Thoracic aorta (tissue), 2 donors: ENCODE measurements at regions not wholly inside any gene's neighbourhood (a gene's known extent, or its start where the extent isn't known, plus 50 kb on each side); places are given as distances from the start of the nearest gene placed in this dataset.

ENCODE experiments used
- ATAC-seq: fragments of 150-250 bp; one replicate; pipeline ENCODE4 v1.8.0; 2017; ENCODE audit warnings: low read depth; ENCODE audit not compliant: insufficient number of reproducible peaks, low FRiP score
- DNase-seq: peaks from one replicate; pipeline ENCODE4 v3.0.0-alpha.2; 2020; ENCODE audit warnings: low spot score
- H3K27ac ChIP-seq, 2 donors: fragments of 200-600 bp; sonication (generic); 1 replicate in 1 of 2; 2 replicates in 1 of 2; pipeline ENCODE4 v1.5.1; 2016; ENCODE audit warnings: mild to moderate bottlenecking in 2 of 2, moderate library complexity in 2 of 2
- H3K27me3 ChIP-seq: fragments of 200-600 bp; sonication (generic); replicated peaks from 2 replicates; pipeline ENCODE4 v1.6.0; 2016; ENCODE audit warnings: mild to moderate bottlenecking; ENCODE audit not compliant: insufficient read depth
- H3K36me3 ChIP-seq: fragments of 200-600 bp; sonication (generic); one replicate; pipeline ENCODE4 v1.5.1; 2016
- H3K4me1 ChIP-seq, 2 donors: fragments of 200-600 bp; sonication (generic); 1 replicate in 1 of 2; 2 replicates in 1 of 2; pipeline versions ENCODE4 v1.5.1 to v1.6.0; 2016; ENCODE audit warnings: low read depth in 2 of 2, mild to moderate bottlenecking in 1 of 2; ENCODE audit not compliant: control insufficient read depth in 1 of 2
- H3K4me3 ChIP-seq: fragments of 200-600 bp; sonication (generic); 2 replicates; pipeline ENCODE4 v1.5.1; 2016; ENCODE audit warnings: mild to moderate bottlenecking
- H3K9me3 ChIP-seq: fragments of 200-600 bp; sonication (generic); 2 replicates; pipeline ENCODE4 v1.5.1; 2016
- CTCF ChIP-seq: fragments of 200-600 bp; sonication (generic); IDR thresholded peaks from one replicate; pipeline ENCODE4 v1.5.1; 2019; ENCODE audit warnings: antibody characterized with exemption

DNA sequence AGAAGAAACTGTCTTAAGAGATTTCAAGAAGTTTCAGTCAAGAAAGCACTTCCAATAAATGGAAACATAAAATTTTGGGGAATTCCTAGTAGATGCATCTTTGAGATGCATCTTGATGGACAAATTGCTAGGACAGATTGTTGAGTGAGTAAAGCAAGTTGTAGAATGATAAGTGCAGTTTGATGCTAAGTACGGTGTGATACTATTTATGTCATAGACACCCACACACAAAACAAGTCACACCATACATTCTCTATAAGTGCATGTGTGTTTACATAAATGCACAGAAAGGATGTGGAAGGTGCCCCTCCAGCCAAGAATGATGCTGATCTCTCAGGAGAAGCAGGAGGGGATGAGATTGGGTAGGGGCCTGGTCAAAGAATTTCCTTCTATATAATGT is 375.7 kb downstream of the FOXO1 start:
- DNase-seq (no peak), ATAC-seq (no peak)
- no peaks in the 10 kb centered on the region for H3K4me1 ChIP-seq
- H3K27ac ChIP-seq = no peak overlapping the region
- H3K9me3 ChIP-seq = peaks cover 2% of the 10 kb centered on the region
- TF ChIP-seq CTCF = no peak
- no peaks in the 10 kb centered on the region for H3K27me3 ChIP-seq
- H3K4me3 ChIP-seq = no peak overlapping the region
- no peaks in the 10 kb centered on the region for H3K36me3 ChIP-seq

GRCh38 chr13:40292108-40292507 is 374.3 kb downstream of the FOXO1 start:
- TF ChIP-seq CTCF = no peak
- Histone ChIP-seq H3K36me3 (no peaks in the 10 kb centered on the region), H3K9me3 (peaks cover 9% of the 10 kb centered on the region), H3K27ac (no peak overlapping the region), H3K4me3 (no peak overlapping the region), H3K4me1 (no peaks in the 10 kb centered on the region), H3K27me3 (no peaks in the 10 kb centered on the region)
- DNase-seq (no peak), ATAC-seq (no peak)

- Histone ChIP-seq H3K9me3 (peaks cover 9% of the 10 kb centered on the region), H3K4me1 (no peaks in the 10 kb centered on the region), H3K27ac (no peak overlapping the region), H3K27me3 (no peaks in the 10 kb centered on the region), H3K4me3 (no peak overlapping the region), H3K36me3 (no peaks in the 10 kb centered on the region)
- ATAC-seq = no peak
- no peak for DNase-seq
- TF ChIP-seq CTCF = no peak
These were observed 373.9 kb downstream of the FOXO1 start for GRCh38 chr13:40292536-40292935.

DNA sequence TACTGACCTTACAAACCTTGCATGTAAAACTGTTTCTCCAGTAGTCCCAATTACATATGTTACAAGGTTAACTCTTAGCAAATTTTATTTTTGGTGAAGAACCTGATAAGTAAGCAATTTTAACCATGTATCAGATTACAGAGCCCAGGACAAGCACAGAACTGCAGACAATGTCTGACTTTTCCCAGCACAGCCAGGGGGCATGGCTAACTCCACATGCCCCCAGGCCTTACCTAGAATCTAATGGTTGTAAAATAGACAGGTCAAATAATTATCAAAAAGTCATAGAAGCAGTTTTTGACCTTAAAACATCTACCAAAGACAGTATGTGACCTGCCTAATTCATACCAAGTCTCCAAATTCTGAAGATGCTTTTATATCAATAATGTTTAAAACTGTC is 364.1 kb downstream of the FOXO1 start:
- Histone ChIP-seq H3K36me3 (no peaks in the 10 kb centered on the region), H3K27ac (no peak overlapping the region), H3K4me3 (no peak overlapping the region), H3K9me3 (no peaks in the 10 kb centered on the region), H3K27me3 (no peaks in the 10 kb centered on the region), H3K4me1 (no peaks in the 10 kb centered on the region)
- no peak for TF ChIP-seq CTCF
- no peak for DNase-seq
- ATAC-seq = no peak

- Histone ChIP-seq H3K4me3 (no peak overlapping the region), H3K9me3 (no peaks in the 10 kb centered on the region), H3K4me1 (no peaks in the 10 kb centered on the region), H3K27me3 (no peaks in the 10 kb centered on the region), H3K36me3 (no peaks in the 10 kb centered on the region), H3K27ac (no peak overlapping the region)
- TF ChIP-seq CTCF = no peak
- no peak for ATAC-seq
- DNase-seq = no peak
These were observed 362.1 kb downstream of the FOXO1 start for GRCh38 chr13:40304391-40304790.
